ENCODE measurements at regions not wholly inside any gene's neighbourhood (a gene's known extent, or its start where the extent isn't known, plus 50 kb on each side); places are given as distances from the start of the nearest gene placed in this dataset.

DNA sequence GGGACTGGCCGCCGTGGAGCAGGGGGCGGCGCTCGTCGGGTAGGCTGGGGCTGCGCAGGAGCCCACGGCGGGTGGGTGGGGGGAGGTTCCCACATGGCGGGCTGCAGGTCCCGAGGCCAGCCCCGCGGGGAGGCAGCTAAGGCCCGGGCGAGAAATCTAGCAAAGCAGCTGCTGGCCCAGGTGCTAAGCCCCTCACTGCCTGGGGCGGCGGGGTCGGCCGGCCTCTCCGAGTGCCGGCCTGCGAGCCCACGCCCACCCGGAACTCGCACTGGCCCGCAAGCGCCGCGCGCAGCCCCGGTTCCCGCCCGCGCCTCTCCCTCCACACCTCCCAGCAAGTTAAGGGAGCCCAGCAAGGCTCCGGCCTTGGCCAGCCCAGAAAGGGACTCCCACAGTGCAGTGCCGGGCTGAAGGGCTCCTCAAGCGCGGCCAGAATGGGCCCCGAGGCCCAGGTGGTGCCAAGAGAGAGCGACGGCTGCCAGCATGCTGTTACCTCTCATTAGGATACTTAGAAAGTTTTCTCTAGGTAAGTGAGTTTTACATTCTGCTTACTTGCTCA lies 1463.5 kb upstream of the MIR17HG start:
- H3K27ac ChIP-seq (ENCODE audit: low read depth in 1 of 2, low read length in 2 of 2) = no peak overlapping the region
- 79% methylated on average over 41 of the region's 41 CpGs for WGBS
- no peak overlapping the region for H3K9ac ChIP-seq (ENCODE audit: low read depth in 1 of 2, low read length in 2 of 2)
- H3K27me3 ChIP-seq (ENCODE audit: control insufficient read depth in 4 of 4, insufficient read depth in 4 of 4, low read length in 3 of 4) = no peaks in the 10 kb centered on the region
- no peaks in the 10 kb centered on the region for H3K36me3 ChIP-seq (ENCODE audit: control insufficient read depth in 4 of 4, insufficient read depth in 3 of 4, low read depth in 1 of 4, low read length in 3 of 4)
- no peak for DNase-seq (ENCODE audit: low spot score)
- TF ChIP-seq, protein P1, sequence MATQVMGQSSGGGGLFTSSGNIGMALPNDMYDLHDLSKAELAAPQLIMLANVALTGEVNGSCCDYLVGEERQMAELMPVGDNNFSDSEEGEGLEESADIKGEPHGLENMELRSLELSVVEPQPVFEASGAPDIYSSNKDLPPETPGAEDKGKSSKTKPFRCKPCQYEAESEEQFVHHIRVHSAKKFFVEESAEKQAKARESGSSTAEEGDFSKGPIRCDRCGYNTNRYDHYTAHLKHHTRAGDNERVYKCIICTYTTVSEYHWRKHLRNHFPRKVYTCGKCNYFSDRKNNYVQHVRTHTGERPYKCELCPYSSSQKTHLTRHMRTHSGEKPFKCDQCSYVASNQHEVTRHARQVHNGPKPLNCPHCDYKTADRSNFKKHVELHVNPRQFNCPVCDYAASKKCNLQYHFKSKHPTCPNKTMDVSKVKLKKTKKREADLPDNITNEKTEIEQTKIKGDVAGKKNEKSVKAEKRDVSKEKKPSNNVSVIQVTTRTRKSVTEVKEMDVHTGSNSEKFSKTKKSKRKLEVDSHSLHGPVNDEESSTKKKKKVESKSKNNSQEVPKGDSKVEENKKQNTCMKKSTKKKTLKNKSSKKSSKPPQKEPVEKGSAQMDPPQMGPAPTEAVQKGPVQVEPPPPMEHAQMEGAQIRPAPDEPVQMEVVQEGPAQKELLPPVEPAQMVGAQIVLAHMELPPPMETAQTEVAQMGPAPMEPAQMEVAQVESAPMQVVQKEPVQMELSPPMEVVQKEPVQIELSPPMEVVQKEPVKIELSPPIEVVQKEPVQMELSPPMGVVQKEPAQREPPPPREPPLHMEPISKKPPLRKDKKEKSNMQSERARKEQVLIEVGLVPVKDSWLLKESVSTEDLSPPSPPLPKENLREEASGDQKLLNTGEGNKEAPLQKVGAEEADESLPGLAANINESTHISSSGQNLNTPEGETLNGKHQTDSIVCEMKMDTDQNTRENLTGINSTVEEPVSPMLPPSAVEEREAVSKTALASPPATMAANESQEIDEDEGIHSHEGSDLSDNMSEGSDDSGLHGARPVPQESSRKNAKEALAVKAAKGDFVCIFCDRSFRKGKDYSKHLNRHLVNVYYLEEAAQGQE (IDR thresholded peaks at IDR 0.05) = no peak
- TF ChIP-seq, protein P2, sequence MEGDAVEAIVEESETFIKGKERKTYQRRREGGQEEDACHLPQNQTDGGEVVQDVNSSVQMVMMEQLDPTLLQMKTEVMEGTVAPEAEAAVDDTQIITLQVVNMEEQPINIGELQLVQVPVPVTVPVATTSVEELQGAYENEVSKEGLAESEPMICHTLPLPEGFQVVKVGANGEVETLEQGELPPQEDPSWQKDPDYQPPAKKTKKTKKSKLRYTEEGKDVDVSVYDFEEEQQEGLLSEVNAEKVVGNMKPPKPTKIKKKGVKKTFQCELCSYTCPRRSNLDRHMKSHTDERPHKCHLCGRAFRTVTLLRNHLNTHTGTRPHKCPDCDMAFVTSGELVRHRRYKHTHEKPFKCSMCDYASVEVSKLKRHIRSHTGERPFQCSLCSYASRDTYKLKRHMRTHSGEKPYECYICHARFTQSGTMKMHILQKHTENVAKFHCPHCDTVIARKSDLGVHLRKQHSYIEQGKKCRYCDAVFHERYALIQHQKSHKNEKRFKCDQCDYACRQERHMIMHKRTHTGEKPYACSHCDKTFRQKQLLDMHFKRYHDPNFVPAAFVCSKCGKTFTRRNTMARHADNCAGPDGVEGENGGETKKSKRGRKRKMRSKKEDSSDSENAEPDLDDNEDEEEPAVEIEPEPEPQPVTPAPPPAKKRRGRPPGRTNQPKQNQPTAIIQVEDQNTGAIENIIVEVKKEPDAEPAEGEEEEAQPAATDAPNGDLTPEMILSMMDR (IDR thresholded peaks at IDR 0.05; ENCODE audit: low read depth, low read length, missing input control) = no peak
- TF ChIP-seq, protein P3, sequence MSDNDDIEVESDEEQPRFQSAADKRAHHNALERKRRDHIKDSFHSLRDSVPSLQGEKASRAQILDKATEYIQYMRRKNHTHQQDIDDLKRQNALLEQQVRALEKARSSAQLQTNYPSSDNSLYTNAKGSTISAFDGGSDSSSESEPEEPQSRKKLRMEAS (IDR thresholded peaks at IDR 0.05) = no peak
- TF ChIP-seq EGR1 (IDR thresholded peaks at IDR 0.05; ENCODE audit: low read depth in 2 of 2) (no peak), JUND (IDR thresholded peaks at IDR 0.05) (no peak), GABPA (IDR thresholded peaks at IDR 0.05 in 1 of 2, conservative IDR thresholded peaks at IDR 0.05 in 1 of 2) (no peak), HNF4A (conservative IDR thresholded peaks at IDR 0.05) (no peak), TAF1 (conservative IDR thresholded peaks at IDR 0.05) (no peak), SP1 (IDR thresholded peaks at IDR 0.05) (no peak), RXRA (IDR thresholded peaks at IDR 0.05) (no peak), FOXA1 (IDR thresholded peaks at IDR 0.05) (no peak), HNF4G (IDR thresholded peaks at IDR 0.05) (no peak), RAD21 (IDR thresholded peaks at IDR 0.05) (no peak), YY1 (IDR thresholded peaks at IDR 0.05) (no peak), FOXA2 (IDR thresholded peaks at IDR 0.05) (no peak)
- TF ChIP-seq, protein P4, sequence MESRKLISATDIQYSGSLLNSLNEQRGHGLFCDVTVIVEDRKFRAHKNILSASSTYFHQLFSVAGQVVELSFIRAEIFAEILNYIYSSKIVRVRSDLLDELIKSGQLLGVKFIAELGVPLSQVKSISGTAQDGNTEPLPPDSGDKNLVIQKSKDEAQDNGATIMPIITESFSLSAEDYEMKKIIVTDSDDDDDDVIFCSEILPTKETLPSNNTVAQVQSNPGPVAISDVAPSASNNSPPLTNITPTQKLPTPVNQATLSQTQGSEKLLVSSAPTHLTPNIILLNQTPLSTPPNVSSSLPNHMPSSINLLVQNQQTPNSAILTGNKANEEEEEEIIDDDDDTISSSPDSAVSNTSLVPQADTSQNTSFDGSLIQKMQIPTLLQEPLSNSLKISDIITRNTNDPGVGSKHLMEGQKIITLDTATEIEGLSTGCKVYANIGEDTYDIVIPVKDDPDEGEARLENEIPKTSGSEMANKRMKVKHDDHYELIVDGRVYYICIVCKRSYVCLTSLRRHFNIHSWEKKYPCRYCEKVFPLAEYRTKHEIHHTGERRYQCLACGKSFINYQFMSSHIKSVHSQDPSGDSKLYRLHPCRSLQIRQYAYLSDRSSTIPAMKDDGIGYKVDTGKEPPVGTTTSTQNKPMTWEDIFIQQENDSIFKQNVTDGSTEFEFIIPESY (IDR thresholded peaks at IDR 0.05) = no peak
- TF ChIP-seq, protein P5, sequence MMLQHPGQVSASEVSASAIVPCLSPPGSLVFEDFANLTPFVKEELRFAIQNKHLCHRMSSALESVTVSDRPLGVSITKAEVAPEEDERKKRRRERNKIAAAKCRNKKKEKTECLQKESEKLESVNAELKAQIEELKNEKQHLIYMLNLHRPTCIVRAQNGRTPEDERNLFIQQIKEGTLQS (IDR thresholded peaks at IDR 0.05) = no peak
- no peaks in the 10 kb centered on the region for H3K9me3 ChIP-seq (ENCODE audit: control insufficient read depth in 4 of 4, low read length in 3 of 4)
- no peak overlapping the region for H3K4me3 ChIP-seq (ENCODE audit: low read depth in 1 of 3, low read length in 3 of 3)
- no peaks in the 10 kb centered on the region for H3K4me1 ChIP-seq (ENCODE audit: control insufficient read depth in 4 of 4, insufficient read depth in 4 of 4, low read length in 3 of 4)

Measured in liver (tissue), 8 donors.